Right cardiac atrium (tissue), 5 donors: ENCODE measurements at regions not wholly inside any gene's neighbourhood (a gene's known extent, or its start where the extent isn't known, plus 50 kb on each side); places are given as distances from the start of the nearest gene placed in this dataset.

Experiments used
- ATAC-seq, 2 donors: fragments of 200-7000 bp; cut with Tn5 transposase; one replicate each; pipeline versions ENCODE4 v1.8.0 to v1.9.1; 2020; ENCODE audit warnings: moderate library complexity in 2 of 2, mild to moderate bottlenecking in 1 of 2
- DNase-seq, 3 donors: peaks; one replicate each; pipeline ENCODE4 v3.0.0-alpha.2; 2020
- H3K27ac ChIP-seq: one replicate; pipeline ENCODE4 v1.5.1; 2013; ENCODE audit warnings: mild to moderate bottlenecking, low read length, control low read depth, moderate library complexity
- H3K27me3 ChIP-seq: one replicate; pipeline ENCODE4 v1.6.1; 2013; ENCODE audit not compliant: control insufficient read depth, insufficient read depth
- H3K4me1 ChIP-seq: one replicate; pipeline ENCODE4 v1.6.1; 2013; ENCODE audit warnings: low read length; ENCODE audit not compliant: control insufficient read depth, insufficient read depth
- H3K4me3 ChIP-seq: one replicate; pipeline ENCODE4 v1.5.1; 2013; ENCODE audit warnings: low read length, control low read depth
- H3K9me3 ChIP-seq: one replicate; pipeline ENCODE4 v1.6.1; 2013; ENCODE audit warnings: low read length; ENCODE audit not compliant: control insufficient read depth
- WGBS: extraction: QIAGEN DNeasy Blood & Tissue Kit; methylation state at CpG from one replicate; pipeline ENCODE4 v1.1.7; 2013; 5-methylcytosine and 5-hydroxymethylcytosine counted together
- intact Hi-C, 4 donors: fragments of 100-400 bp; cut with DNase I; formaldehyde crosslinking; loops; one replicate each; pipeline versions ENCODE4 v1.11.0 to v1.14.0; 2022 to 2023
- donor health status: healthy with polysubstance abuse.
- donor health status: DM: no; HTN: yes; CAD: no.
- donor health status: DM: no; HTN: no; CAD: no.
- donor health status: DM: no; HTN: yes; CAD: no; lungs with severe emphysema.
- donor health status: DM: yes; HTN: yes; CAD: no.

DNA sequence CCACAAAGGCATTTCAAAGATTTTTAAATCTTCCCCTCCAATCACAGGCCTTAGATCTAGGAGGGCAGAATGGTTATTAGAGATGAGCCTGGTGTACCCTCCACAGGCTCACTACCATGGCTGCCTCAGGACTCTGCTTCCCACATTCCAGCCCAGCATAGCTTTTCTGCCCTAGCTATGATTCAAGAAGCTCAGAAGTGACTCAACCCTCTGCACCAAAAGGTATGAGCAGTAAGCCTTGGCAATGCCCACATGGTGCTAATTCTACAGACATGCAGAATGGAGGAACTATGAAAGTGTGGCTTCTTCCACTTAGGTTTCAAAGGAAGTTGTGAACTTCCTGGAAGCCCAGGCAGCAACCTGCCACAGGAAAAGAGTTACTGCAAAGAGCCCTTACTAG, 786.2 kb downstream of the SLITRK6 start:
- Histone ChIP-seq H3K4me1 (no peaks in the 10 kb centered on the region), H3K9me3 (no peaks in the 10 kb centered on the region), H3K27me3 (no peaks in the 10 kb centered on the region), H3K4me3 (no peak overlapping the region), H3K27ac (no peak overlapping the region)
- intact Hi-C loops, result no loop called here
- DNase-seq (no peak), ATAC-seq (no peak)

GRCh38 chr13:85009447-85009846, 789.8 kb downstream of the SLITRK6 start:
- intact Hi-C loops, result no loop called here
- no peak for ATAC-seq
- no peak overlapping the region for H3K4me3 ChIP-seq
- H3K27ac ChIP-seq, result no peak overlapping the region
- H3K4me1 ChIP-seq, result no peaks in the 10 kb centered on the region
- no peak for DNase-seq
- WGBS, result 84% methylated on average over 3 of the region's 3 CpGs
- H3K27me3 ChIP-seq, result no peaks in the 10 kb centered on the region
- no peaks in the 10 kb centered on the region for H3K9me3 ChIP-seq

DNA sequence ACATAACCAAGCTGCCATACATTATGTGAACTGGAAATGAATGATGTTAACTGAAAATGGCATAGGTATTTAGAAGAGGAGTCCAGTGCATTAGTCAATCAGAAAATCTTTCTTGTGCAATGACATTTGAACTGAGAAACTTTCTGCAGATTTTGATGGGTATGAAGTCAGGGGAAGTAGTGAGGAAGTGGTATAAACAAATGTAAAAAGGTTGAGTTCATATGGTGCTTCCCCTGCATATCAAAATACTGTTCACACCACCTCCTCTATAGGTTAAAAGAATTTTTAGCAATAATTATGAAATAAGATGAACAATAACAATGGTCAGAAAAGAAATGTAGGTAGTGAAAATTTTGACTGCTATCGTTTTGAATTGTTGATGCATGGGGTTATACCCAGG, 800.0 kb downstream of the SLITRK6 start:
- ATAC-seq (no peak), DNase-seq (no peak)
- Histone ChIP-seq H3K4me1 (no peaks in the 10 kb centered on the region), H3K9me3 (no peaks in the 10 kb centered on the region), H3K27me3 (no peaks in the 10 kb centered on the region), H3K4me3 (no peak overlapping the region), H3K27ac (no peak overlapping the region)
- intact Hi-C loops, result no loop called here
- 79% methylated on average over 1 of the region's 1 CpG for WGBS

DNA sequence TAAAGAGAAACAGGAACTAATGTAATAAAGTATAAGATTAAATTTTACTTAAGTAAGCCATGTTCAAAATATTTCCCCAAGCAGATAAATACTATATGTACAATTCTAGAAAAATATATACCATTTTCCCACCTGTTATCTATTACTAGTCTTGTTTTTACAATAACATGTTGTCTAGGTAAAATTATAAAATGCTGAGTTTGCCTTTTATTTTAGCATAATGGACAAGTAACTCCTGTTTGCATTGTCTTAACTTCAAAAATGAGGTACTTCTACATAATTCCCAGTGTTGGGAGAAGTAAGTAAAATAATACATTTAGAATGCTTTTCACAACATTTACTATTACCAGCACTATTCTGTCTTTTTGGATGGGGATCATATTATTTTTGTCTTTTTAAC, 800.5 kb downstream of the SLITRK6 start:
- Histone ChIP-seq H3K4me3 (no peak overlapping the region), H3K27me3 (no peaks in the 10 kb centered on the region), H3K4me1 (no peaks in the 10 kb centered on the region), H3K27ac (no peak overlapping the region), H3K9me3 (no peaks in the 10 kb centered on the region)
- DNase-seq (no peak), ATAC-seq (no peak)
- intact Hi-C loops, result no loop called here

DNA sequence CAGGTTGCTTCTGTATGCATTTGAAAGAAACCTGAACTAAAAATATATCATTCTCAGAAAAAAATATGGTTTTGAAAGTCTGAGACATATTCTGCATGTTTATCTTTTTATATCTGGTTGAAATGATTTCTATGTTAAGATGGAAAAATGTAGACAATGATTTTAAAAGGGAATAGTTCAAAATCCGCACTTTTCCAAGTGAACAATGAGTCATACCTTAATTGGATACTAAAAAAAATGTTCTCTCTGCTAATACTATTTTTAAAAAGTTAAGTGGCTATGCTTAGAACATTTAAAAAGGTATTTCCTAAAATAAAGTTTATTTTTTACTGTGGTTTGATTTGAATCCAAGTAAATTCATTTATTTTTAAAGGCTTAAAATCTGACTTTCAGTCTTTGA, 801.4 kb downstream of the SLITRK6 start:
- no peak overlapping the region for H3K27ac ChIP-seq
- H3K4me3 ChIP-seq, result no peak overlapping the region
- WGBS, result 71% methylated on average over 1 of the region's 1 CpG
- DNase-seq, result no peak
- no peaks in the 10 kb centered on the region for H3K9me3 ChIP-seq
- ATAC-seq, result no peak
- intact Hi-C loops, result no loop called here
- H3K4me1 ChIP-seq, result no peaks in the 10 kb centered on the region
- no peaks in the 10 kb centered on the region for H3K27me3 ChIP-seq

GRCh38 chr13:84994582-84994981, 804.6 kb downstream of the SLITRK6 start:
- Histone ChIP-seq H3K9me3 (no peaks in the 10 kb centered on the region), H3K27me3 (no peaks in the 10 kb centered on the region), H3K4me1 (no peaks in the 10 kb centered on the region), H3K27ac (no peak overlapping the region), H3K4me3 (no peak overlapping the region)
- no peak for ATAC-seq
- DNase-seq, result no peak
- intact Hi-C loops, result no loop called here

GRCh38 chr13:84985860-84986259, 813.4 kb downstream of the SLITRK6 start:
- Histone ChIP-seq H3K4me3 (no peak overlapping the region), H3K27me3 (no peaks in the 10 kb centered on the region), H3K4me1 (no peaks in the 10 kb centered on the region), H3K27ac (no peak overlapping the region), H3K9me3 (no peaks in the 10 kb centered on the region)
- WGBS, result 73% methylated on average over 2 of the region's 2 CpGs
- ATAC-seq (no peak), DNase-seq (no peak)
- intact Hi-C loops, result no loop called here

DNA sequence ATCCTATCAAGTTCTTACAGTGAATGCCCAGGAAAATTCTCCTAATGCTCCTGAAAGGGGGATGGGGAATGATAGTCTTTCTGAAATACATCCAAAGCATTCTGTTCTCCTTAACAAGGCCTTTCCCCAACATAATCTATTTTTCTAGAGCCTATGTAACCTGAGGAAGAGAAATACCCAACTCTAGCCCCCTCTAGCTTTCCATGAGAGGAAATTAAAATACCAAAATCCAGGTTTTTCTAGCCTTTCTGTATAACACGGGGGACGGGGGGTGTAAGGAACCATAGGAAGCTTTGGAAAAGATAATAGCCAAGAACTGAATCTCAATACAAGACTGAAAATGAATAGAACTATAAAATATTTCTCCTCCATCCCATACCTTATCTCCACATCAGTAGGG, 815.9 kb downstream of the SLITRK6 start:
- no peaks in the 10 kb centered on the region for H3K4me1 ChIP-seq
- WGBS, result 85% methylated on average over 2 of the region's 2 CpGs
- H3K27me3 ChIP-seq, result no peaks in the 10 kb centered on the region
- no peak overlapping the region for H3K4me3 ChIP-seq
- ATAC-seq (no peak), DNase-seq (no peak)
- no peaks in the 10 kb centered on the region for H3K9me3 ChIP-seq
- intact Hi-C loops, result no loop called here
- H3K27ac ChIP-seq, result no peak overlapping the region

DNA sequence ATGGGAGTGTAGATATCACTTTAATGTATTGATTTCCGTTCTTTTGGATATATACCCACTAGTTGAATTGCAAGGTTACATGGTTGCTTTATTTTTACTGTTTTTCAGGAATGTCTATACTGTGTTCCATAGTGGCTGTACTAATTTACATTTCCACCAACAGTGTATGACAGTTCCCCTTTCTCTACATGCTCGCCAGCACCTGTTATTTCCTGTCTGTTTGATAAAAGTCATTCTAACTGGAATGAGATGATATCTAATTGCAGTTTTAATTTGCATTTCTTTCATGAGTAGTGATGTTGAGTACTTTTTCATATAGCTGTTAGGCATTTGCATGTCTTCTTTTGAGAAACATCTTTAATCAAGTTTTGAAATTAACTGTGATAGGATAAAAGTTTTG, 818.6 kb downstream of the SLITRK6 start:
- no peak overlapping the region for H3K27ac ChIP-seq
- H3K4me1 ChIP-seq, result no peaks in the 10 kb centered on the region
- intact Hi-C loops, result no loop called here
- no peaks in the 10 kb centered on the region for H3K27me3 ChIP-seq
- no peak for ATAC-seq
- WGBS, result 60% methylated on average over 2 of the region's 2 CpGs
- H3K4me3 ChIP-seq, result no peak overlapping the region
- no peak for DNase-seq
- no peaks in the 10 kb centered on the region for H3K9me3 ChIP-seq

DNA sequence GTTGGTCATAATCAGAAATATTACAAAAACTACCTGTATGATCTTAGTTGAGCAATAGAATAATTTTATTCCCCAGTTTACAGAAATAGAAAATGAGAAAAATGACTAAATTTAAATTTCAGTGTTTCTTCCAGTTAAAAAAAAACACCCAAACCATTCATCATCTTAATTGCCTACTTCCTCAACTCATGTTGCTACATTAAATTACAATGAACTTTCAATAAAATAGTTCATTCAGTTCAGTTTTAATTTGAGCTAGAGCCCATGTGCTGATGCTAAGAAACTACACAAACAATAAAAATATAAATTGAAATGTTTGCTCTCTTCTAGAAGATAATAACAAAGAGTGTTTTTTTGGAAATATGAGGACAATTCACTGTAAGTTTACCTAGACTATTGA, 820.4 kb downstream of the SLITRK6 start:
- DNase-seq, result no peak
- no peaks in the 10 kb centered on the region for H3K9me3 ChIP-seq
- no peaks in the 10 kb centered on the region for H3K27me3 ChIP-seq
- no peaks in the 10 kb centered on the region for H3K4me1 ChIP-seq
- no peak for ATAC-seq
- no peak overlapping the region for H3K27ac ChIP-seq
- H3K4me3 ChIP-seq, result no peak overlapping the region
- intact Hi-C loops, result no loop called here

- no peaks in the 10 kb centered on the region for H3K4me1 ChIP-seq
- intact Hi-C loops, result no loop called here
- 52% methylated on average over 1 of the region's 1 CpG for WGBS
- no peak overlapping the region for H3K4me3 ChIP-seq
- no peaks in the 10 kb centered on the region for H3K27me3 ChIP-seq
- no peak for DNase-seq
- no peak for ATAC-seq
- H3K27ac ChIP-seq, result no peak overlapping the region
- H3K9me3 ChIP-seq, result no peaks in the 10 kb centered on the region
Observed at GRCh38 chr13:84973661-84974060, 825.6 kb downstream of the SLITRK6 start.

- Histone ChIP-seq H3K27ac (no peak overlapping the region), H3K4me3 (no peak overlapping the region), H3K27me3 (no peaks in the 10 kb centered on the region), H3K9me3 (no peaks in the 10 kb centered on the region), H3K4me1 (no peaks in the 10 kb centered on the region)
- ATAC-seq, result no peak
- 87% methylated on average over 4 of the region's 4 CpGs for WGBS
- no peak for DNase-seq
- intact Hi-C loops, result no loop called here
Observed at GRCh38 chr13:84972907-84973306, 826.3 kb downstream of the SLITRK6 start.
